Cardiac muscle cell (in vitro differentiated cells and primary cell): ENCODE measurements at regions not wholly inside any gene's neighbourhood (a gene's known extent, or its start where the extent isn't known, plus 50 kb on each side); places are given as distances from the start of the nearest gene placed in this dataset.

ENCODE experiments used
- DNase-seq, 2 donors: peaks; one replicate each; pipeline versions ENCODE4 v3.0.0 to v3.0.0-alpha.2; 2010 to 2017; ENCODE audit warnings: low read depth in 1 of 2, low spot score in 1 of 2
- H3K27ac ChIP-seq: fragments of 200-600 bp; sonication (generic); 2 replicates; pipeline ENCODE4 v1.5.1; 2016
- H3K27me3 ChIP-seq: fragments of 200-600 bp; sonication (generic); 2 replicates; pipeline ENCODE4 v1.6.0; 2016; ENCODE audit warnings: control low read depth
- H3K36me3 ChIP-seq: fragments of 200-600 bp; sonication (generic); 2 replicates; pipeline ENCODE4 v1.5.1; 2016; ENCODE audit warnings: control low read depth
- H3K4me1 ChIP-seq: fragments of 200-600 bp; sonication (generic); 2 replicates; pipeline ENCODE4 v1.8.1; 2017; ENCODE audit warnings: low read depth, mild to moderate bottlenecking, mixed run types
- H3K4me3 ChIP-seq: fragments of 200-600 bp; sonication (generic); 2 replicates; pipeline ENCODE4 v1.5.1; 2016; ENCODE audit warnings: mild to moderate bottlenecking
- H3K9me3 ChIP-seq: fragments of 200-600 bp; sonication (generic); 2 replicates; pipeline ENCODE4 v1.5.1; 2017; ENCODE audit warnings: low read depth, mild to moderate bottlenecking, control low read depth
- CTCF ChIP-seq: IDR thresholded peaks from 2 replicates; pipeline ENCODE4 v1.5.1; 2012; ENCODE audit warnings: low read depth, mild to moderate bottlenecking, low read length

- H3K4me3 ChIP-seq: no peak overlapping the region
- H3K36me3 ChIP-seq: no peaks in the 10 kb centered on the region
- no peaks in the 10 kb centered on the region for H3K4me1 ChIP-seq
- TF ChIP-seq CTCF: no peak
- no peak for DNase-seq
- no peaks in the 10 kb centered on the region for H3K9me3 ChIP-seq
- H3K27ac ChIP-seq: no peak overlapping the region
- no peaks in the 10 kb centered on the region for H3K27me3 ChIP-seq
Measured at GRCh38 chr11:115901069-115901468, 396.9 kb upstream of the CADM1 start.

- no peak overlapping the region for H3K4me3 ChIP-seq
- no peaks in the 10 kb centered on the region for H3K9me3 ChIP-seq
- H3K4me1 ChIP-seq: no peaks in the 10 kb centered on the region
- no peak for DNase-seq
- H3K27ac ChIP-seq: no peak overlapping the region
- H3K36me3 ChIP-seq: no peaks in the 10 kb centered on the region
- no peak for TF ChIP-seq CTCF
- H3K27me3 ChIP-seq: no peaks in the 10 kb centered on the region
Measured at GRCh38 chr11:115900111-115900510, 395.9 kb upstream of the CADM1 start.

GRCh38 chr11:115897707-115898106, 393.5 kb upstream of the CADM1 start:
- H3K4me3 ChIP-seq: no peak overlapping the region
- no peak for TF ChIP-seq CTCF

GRCh38 chr11:115896084-115896483, 391.9 kb upstream of the CADM1 start:
- Histone ChIP-seq H3K27me3 (no peaks in the 10 kb centered on the region), H3K9me3 (no peaks in the 10 kb centered on the region), H3K4me1 (no peaks in the 10 kb centered on the region), H3K36me3 (no peaks in the 10 kb centered on the region), H3K27ac (no peak overlapping the region), H3K4me3 (no peak overlapping the region)
- DNase-seq: no peak
- TF ChIP-seq CTCF: no peak

More at GRCh38 chr11:115897707-115898106, 393.5 kb upstream of the CADM1 start:
- no peaks in the 10 kb centered on the region for H3K27me3 ChIP-seq
- H3K36me3 ChIP-seq: no peaks in the 10 kb centered on the region
- no peak overlapping the region for H3K27ac ChIP-seq
- H3K9me3 ChIP-seq: no peaks in the 10 kb centered on the region
- no peaks in the 10 kb centered on the region for H3K4me1 ChIP-seq
- DNase-seq: no peak

GRCh38 chr11:115895594-115895993, 391.4 kb upstream of the CADM1 start:
- no peak for DNase-seq
- Histone ChIP-seq H3K27me3 (no peaks in the 10 kb centered on the region), H3K36me3 (no peaks in the 10 kb centered on the region), H3K4me3 (no peak overlapping the region), H3K27ac (no peak overlapping the region), H3K4me1 (no peaks in the 10 kb centered on the region), H3K9me3 (no peaks in the 10 kb centered on the region)
- no peak for TF ChIP-seq CTCF

GRCh38 chr11:115894176-115894575, 390.0 kb upstream of the CADM1 start:
- TF ChIP-seq CTCF: no peak
- no peak overlapping the region for H3K4me3 ChIP-seq
- no peaks in the 10 kb centered on the region for H3K27me3 ChIP-seq
- H3K27ac ChIP-seq: no peak overlapping the region
- no peaks in the 10 kb centered on the region for H3K9me3 ChIP-seq
- H3K4me1 ChIP-seq: no peaks in the 10 kb centered on the region
- H3K36me3 ChIP-seq: no peaks in the 10 kb centered on the region
- DNase-seq: no peak
